BLaER1 (cell line): ENCODE measurements at regions not wholly inside any gene's neighbourhood (a gene's known extent, or its start where the extent isn't known, plus 50 kb on each side); places are given as distances from the start of the nearest gene placed in this dataset.
A peak's percentile ranks its signal among the peaks of the same experiment; 100 is the strongest.

Experiments
- H3K27ac ChIP-seq: shearing (Covaris generic); formaldehyde crosslinking; 2 replicates; pipeline ENCODE4 v1.8.1; 2022
- H3K27me3 ChIP-seq: shearing (Covaris generic); formaldehyde crosslinking; 2 replicates; pipeline ENCODE4 v1.8.1; 2022
- H3K36me3 ChIP-seq: shearing (Covaris generic); formaldehyde crosslinking; 2 replicates; pipeline ENCODE4 v1.8.1; 2022
- H3K4me1 ChIP-seq: shearing (Covaris generic); formaldehyde crosslinking; 2 replicates; pipeline ENCODE4 v1.8.1; 2022
- H3K4me2 ChIP-seq: shearing (Covaris generic); formaldehyde crosslinking; 2 replicates; pipeline ENCODE4 v1.8.1; 2022
- H3K4me3 ChIP-seq: shearing (Covaris generic); formaldehyde crosslinking; 2 replicates; pipeline ENCODE4 v1.8.1; 2022
- H3K9ac ChIP-seq: shearing (Covaris generic); formaldehyde crosslinking; 2 replicates; pipeline ENCODE4 v1.8.1; 2022
- H3K9me3 ChIP-seq: shearing (Covaris generic); formaldehyde crosslinking; 2 replicates; pipeline ENCODE4 v1.8.1; 2022
- H4K20me1 ChIP-seq: shearing (Covaris generic); formaldehyde crosslinking; 2 replicates; pipeline ENCODE4 v1.8.1; 2022
- Cebpa-rat ChIP-seq: shearing (Covaris generic); IDR thresholded peaks from 2 replicates; pipeline ENCODE4 v1.8.1; 2022

DNA sequence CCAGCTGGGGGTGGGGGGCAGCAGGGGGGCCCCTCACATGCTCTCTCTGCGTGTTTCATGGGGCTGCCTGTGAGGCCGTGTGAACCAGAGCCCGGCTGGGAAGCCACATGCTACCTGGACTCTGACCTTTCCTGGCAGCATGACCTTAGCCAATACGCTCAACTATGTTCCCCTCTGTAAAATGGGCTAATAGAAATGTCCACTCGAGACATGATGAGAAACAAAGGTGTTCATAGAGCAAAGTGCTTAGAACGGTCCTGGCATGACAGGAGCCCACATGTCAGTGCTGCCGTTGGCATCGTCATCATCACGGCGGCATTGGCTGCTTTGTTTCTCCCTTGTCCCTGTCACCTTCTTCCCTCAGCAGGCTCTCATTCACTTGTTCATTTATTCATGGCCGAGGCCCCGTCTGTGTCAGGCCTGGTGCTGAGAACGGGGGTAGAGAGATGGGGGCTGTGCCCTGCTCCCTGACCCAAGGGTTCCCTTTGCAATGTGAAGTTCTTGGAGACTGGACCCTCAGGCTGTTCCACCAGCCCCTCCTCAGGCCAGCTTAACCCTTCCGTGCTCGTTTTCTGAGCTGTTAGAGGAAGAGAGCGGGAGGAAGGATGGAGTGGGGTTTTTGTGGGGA, 291.4 kb downstream of the SEC14L1 start:
- H3K36me3 ChIP-seq, result no peaks in the 10 kb centered on the region
- H3K4me1 ChIP-seq, result peaks cover 100% of the 10 kb centered on the region

DNA sequence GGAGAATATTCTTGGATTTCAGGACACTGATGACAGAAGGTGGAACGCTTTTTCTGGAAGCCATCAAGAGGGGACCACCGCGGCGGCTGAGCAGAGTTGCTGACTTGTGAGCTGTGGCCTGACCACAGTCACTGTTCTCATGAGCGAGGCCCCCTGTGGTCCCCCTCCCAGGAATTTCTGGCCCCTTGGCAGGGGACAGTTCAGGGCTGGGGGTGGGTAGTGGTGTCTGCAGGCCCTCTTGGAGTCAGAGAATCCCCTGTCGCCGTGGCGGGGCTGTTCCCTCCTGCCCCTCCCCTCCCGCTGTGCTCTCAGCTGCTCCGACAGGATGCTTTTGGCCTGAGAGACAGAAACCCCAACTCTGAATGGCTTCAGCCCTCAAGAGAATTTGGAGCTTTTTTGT, 292.0 kb downstream of the SEC14L1 start:
- Histone ChIP-seq H3K36me3 (no peaks in the 10 kb centered on the region), H3K27ac (peak overlapping the region; percentile 99), H4K20me1 (peaks cover 17% of the 10 kb centered on the region), H3K9ac (peak overlapping the region; percentile 85), H3K9me3 (no peaks in the 10 kb centered on the region), H3K4me1 (peaks cover 100% of the 10 kb centered on the region), H3K27me3 (no peaks in the 10 kb centered on the region), H3K4me2 (peak overlapping the region; percentile 99), H3K4me3 (peak overlapping the region; percentile 52)
- no peak for TF ChIP-seq Cebpa-rat

More for the DNA sequence above, 291.4 kb downstream of the SEC14L1 start:
- Histone ChIP-seq H3K27ac (peak overlapping the region; percentile 99), H3K9ac (peak overlapping the region; percentile 85), H3K4me3 (peak overlapping the region; percentile 52), H3K4me2 (peak overlapping the region; percentile 99), H3K27me3 (no peaks in the 10 kb centered on the region), H3K9me3 (no peaks in the 10 kb centered on the region), H4K20me1 (peaks cover 23% of the 10 kb centered on the region)
- TF ChIP-seq Cebpa-rat, result no peak

DNA sequence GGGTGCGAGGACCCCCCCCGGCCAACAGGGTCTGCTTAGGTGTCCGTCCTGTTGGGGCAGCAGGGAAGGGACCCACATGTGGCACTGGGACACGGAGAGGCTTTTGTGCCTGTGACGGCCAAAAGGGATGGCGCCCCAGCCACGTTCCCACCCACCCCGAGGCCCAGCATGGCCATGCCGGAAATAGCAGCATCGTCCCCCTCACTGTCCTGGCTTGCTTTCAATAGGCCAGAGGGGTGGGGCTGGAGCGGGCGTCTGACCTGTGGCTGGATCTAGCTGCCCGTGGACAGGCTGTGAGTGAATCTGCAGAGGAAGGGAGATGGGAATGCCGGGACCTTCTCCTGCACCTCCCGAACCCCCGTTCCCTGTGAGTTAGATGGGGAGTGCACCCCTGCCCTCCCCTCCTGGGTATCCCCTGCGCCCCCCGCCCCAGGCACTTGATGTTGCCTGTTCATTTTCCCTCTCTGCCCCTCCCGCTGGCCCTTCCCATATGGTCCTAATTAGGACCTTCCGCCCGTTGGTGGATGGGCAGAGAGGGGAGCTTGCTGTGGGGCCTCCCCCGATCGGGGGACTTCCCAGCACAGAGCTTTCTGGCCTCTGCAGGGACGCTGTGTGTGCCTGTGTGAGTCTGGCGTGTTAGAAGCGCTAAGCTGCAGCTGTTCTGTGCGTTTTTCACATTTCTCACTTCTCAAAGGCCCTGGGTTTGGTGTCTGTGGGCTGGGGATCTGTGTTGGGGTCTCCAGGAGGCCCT, 292.8 kb downstream of the SEC14L1 start:
- Histone ChIP-seq H3K9me3 (no peaks in the 10 kb centered on the region), H3K36me3 (no peaks in the 10 kb centered on the region), H3K4me2 (peak overlapping the region; percentile 99), H3K4me1 (peaks cover 100% of the 10 kb centered on the region), H3K9ac (peak overlapping the region; percentile 85), H3K4me3 (peak overlapping the region; percentile 52; the same call in 1 of the 2 replicates), H4K20me1 (peaks cover 13% of the 10 kb centered on the region; the same call in 1 of the 2 replicates), H3K27me3 (no peaks in the 10 kb centered on the region), H3K27ac (peak overlapping the region; percentile 99)
- TF ChIP-seq Cebpa-rat, result no peak

DNA sequence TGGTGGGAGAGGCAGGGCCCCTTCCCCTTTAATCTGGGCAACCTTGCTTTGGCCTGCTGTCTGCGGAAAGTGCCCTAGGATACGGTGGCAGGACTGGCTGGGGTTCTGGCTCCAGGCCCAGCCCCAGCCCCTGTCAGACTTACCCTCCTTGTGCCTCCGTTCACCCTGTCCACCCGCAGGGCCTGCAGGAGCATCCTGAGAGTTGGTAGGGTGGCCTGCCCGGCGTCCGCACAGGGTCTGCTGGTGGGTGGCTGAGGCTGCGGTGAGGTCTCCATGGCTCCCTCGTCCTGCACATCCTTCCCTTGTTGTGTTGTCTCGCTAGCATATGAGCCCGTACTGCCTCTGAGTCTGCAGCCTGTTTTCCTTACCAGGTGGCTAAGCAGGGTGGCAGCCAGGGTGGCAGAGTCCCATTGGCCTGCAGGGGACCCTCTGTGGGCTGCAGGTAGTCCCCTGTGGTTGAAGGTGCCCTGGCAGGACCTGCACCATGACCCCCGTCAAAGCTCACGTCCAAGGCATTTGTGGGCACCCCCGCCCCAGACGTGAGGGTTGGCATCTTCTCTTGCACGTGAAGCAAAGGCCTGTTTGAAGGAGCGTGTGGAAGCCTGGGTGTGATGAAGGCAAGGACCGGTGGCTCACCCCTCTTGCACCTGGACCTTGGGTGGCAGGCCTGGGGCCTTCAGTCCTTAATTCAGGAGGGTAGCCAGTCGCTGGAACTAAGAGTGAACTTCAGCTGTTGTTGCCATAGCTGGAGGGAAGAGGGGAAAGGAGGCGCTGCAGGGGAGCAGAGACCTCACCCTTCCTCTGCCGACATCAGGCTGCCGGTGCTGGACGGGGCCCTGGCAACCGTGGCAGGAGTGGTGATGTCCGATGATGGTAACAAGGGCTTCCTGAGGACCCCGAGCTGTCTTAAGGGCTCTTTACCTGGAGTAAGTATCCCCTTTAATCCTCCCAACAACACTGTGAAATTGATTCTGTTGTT, 293.7 kb downstream of the SEC14L1 start:
- peak overlapping the region; percentile 99 for H3K4me2 ChIP-seq
- peaks cover 100% of the 10 kb centered on the region for H3K4me1 ChIP-seq
- no peaks in the 10 kb centered on the region for H3K9me3 ChIP-seq
- peak overlapping the region; percentile 85 for H3K9ac ChIP-seq
- H3K36me3 ChIP-seq, result no peaks in the 10 kb centered on the region
- TF ChIP-seq Cebpa-rat, result no peak
- no peaks in the 10 kb centered on the region for H3K27me3 ChIP-seq
- H3K4me3 ChIP-seq, result peak overlapping the region; percentile 52; the same call in 1 of the 2 replicates
- peak overlapping the region; percentile 99 for H3K27ac ChIP-seq
- peaks cover 6% of the 10 kb centered on the region; the same call in 1 of the 2 replicates for H4K20me1 ChIP-seq

DNA sequence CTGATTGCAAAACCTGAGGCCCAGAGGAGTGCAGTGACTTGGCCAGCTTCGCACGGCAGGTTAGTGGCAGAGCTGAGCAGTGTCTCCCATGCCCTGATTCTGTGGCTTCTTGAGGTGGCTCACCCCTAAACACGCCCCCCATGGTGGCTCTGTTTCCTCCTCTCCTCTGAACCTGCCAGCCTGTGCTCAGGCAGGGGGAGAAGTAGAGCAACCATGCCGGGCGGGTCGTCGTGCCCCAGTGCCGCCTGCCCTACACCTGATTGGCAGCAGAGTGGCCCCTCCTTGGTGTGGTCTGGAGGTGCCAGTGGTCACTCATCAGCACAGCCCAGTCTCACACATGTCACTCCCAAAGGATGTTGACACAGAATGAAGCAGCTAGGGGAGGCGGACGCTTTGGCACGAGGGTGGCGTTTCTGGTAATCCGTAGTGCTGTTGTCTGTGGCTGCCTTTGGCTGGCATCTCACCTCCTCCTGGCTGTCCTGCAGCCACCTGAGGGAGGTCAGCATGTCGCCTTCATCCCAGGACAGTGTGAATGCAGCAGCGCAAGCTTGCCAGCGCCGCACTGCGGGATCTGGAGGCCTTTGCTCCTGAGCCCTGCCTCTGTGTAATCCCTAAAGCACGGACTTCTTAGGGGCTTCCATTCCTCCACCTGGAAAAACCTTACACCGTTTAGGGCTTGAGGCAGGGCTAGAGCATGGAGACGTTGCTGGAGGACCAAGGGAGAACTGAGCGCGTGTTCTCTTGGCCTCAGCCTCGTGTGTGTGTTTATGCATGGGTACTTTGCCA, 294.7 kb downstream of the SEC14L1 start:
- H3K36me3 ChIP-seq, result no peaks in the 10 kb centered on the region
- H4K20me1 ChIP-seq, result no peaks in the 10 kb centered on the region
- peak overlapping the region; percentile 85 for H3K9ac ChIP-seq
- peak overlapping the region; percentile 58; the same call in 1 of the 2 replicates for H3K4me3 ChIP-seq
- no peaks in the 10 kb centered on the region for H3K27me3 ChIP-seq
- TF ChIP-seq Cebpa-rat, result no peak
- H3K9me3 ChIP-seq, result no peaks in the 10 kb centered on the region
- H3K27ac ChIP-seq, result peak overlapping the region; percentile 99
- H3K4me2 ChIP-seq, result peak overlapping the region; percentile 99
- peaks cover 100% of the 10 kb centered on the region for H3K4me1 ChIP-seq

DNA sequence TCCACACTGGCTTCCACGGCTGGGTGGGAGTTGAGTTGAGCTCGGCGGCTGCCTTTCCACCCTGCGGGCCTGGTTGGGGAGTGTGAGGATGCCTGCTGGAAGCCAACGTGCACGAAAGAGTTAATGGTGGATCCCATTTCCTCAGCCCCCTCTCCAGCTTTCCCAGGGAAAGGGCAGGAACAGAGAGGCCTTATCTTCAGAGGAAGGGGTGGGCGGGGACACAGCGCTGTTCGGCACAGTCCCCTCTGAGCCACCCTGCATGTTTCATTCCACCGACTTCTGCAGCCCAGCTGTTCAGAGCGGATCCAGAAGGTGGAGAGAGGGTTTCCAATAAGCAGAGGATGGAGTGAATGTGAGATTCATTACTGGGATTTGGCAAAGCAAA, 295.3 kb downstream of the SEC14L1 start:
- peak overlapping the region; percentile 58; the same call in 1 of the 2 replicates for H3K4me3 ChIP-seq

DNA sequence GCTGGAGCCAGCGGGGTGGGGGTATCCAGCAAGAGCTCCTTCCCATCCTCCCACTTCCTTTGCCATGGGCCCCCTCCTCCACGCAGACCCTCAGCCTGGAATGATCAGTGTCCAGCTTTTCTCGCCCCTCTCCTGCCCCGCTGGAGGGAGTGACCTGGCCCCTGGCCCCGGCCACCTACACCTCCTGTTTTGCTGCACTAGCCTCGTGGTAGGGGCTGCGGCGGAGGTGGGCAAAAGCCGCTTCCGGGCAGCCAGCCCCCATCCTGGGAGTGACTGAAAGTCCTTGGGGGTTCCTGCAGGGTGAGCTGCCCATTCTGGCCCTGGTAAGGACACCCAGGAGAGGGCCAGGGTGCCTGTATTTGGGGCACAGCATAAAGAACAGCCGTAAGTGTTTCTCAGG, 295.7 kb downstream of the SEC14L1 start:
- peak overlapping the region; percentile 99 for H3K4me2 ChIP-seq

More for the DNA sequence above, 295.3 kb downstream of the SEC14L1 start:
- H4K20me1 ChIP-seq, result no peaks in the 10 kb centered on the region
- H3K36me3 ChIP-seq, result no peaks in the 10 kb centered on the region
- H3K4me2 ChIP-seq, result peak overlapping the region; percentile 99
- H3K27ac ChIP-seq, result peak overlapping the region; percentile 99
- no peaks in the 10 kb centered on the region for H3K27me3 ChIP-seq
- peaks cover 100% of the 10 kb centered on the region for H3K4me1 ChIP-seq
- no peak for TF ChIP-seq Cebpa-rat
- H3K9me3 ChIP-seq, result no peaks in the 10 kb centered on the region
- peak overlapping the region; percentile 85 for H3K9ac ChIP-seq

DNA sequence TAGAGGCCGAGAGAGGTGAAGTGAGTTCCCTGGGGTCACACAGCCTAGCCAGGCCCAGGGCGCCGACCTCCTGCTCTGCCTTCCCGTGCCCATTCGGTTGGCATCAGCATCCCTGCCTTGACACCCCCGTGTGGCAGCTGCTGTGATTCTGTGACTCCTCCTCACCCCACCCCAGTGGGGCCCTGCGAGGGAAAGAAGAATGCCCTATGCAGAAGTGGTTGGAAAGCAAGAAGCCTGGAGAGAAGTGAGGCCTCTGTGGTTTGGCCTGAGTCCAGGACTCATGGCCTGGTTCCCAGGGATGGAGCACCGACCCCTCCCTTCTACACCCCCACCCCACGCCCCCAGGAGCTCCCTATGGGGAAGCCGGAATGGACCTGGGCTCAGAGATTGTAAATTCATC, 296.2 kb downstream of the SEC14L1 start:
- peak overlapping the region; percentile 58 for H3K4me3 ChIP-seq
- H4K20me1 ChIP-seq, result no peaks in the 10 kb centered on the region
- no peaks in the 10 kb centered on the region for H3K9me3 ChIP-seq
- H3K4me2 ChIP-seq, result peak overlapping the region; percentile 99
- H3K9ac ChIP-seq, result peak overlapping the region; percentile 85
- no peak for TF ChIP-seq Cebpa-rat
- H3K27ac ChIP-seq, result peak overlapping the region; percentile 99
- no peaks in the 10 kb centered on the region for H3K27me3 ChIP-seq
- peaks cover 96% of the 10 kb centered on the region for H3K4me1 ChIP-seq
- H3K36me3 ChIP-seq, result no peaks in the 10 kb centered on the region

More for the DNA sequence above, 295.7 kb downstream of the SEC14L1 start:
- no peaks in the 10 kb centered on the region for H3K27me3 ChIP-seq
- no peak for TF ChIP-seq Cebpa-rat
- no peaks in the 10 kb centered on the region for H3K9me3 ChIP-seq
- H4K20me1 ChIP-seq, result no peaks in the 10 kb centered on the region
- H3K4me1 ChIP-seq, result peaks cover 96% of the 10 kb centered on the region
- peak overlapping the region; percentile 99 for H3K27ac ChIP-seq
- peak overlapping the region; percentile 85 for H3K9ac ChIP-seq
- peak overlapping the region; percentile 58 for H3K4me3 ChIP-seq
- no peaks in the 10 kb centered on the region for H3K36me3 ChIP-seq
